ENCODE measurements at regions not wholly inside any gene's neighbourhood (a gene's known extent, or its start where the extent isn't known, plus 50 kb on each side); places are given as distances from the start of the nearest gene placed in this dataset.
"Not testable (repeated sequence)": the region's sequence is repeated elsewhere in the genome, so short reads cannot be mapped to it uniquely, and the experiment has no call there.

DNA sequence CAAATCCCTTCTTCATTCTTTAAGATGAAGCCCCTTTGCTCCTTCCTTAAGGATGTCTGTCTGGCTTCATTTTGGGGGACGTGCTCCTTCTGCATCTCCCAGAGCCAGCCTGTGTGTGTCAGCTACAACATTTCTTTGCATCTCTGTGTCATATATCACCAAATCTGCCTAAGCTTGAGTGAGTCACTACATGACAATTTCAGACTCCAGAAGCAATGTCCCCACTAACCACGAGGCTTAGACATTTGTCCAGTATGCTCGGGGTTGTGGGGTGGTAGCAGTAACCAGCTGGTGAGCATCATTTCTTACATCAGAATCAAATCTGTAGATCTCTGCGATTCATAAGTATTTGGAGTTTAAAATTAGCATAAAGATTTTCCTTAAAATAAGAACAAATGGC lies 54.1 kb upstream of the USP14 start:
- intact Hi-C loops (cut with DNase I, micrococcal nuclease); DNase-seq; H3K36me3 Mint-ChIP-seq (ENCODE audit: low read depth); CTCF ChIA-PET; H3K4me1 Mint-ChIP-seq; H3K4me3 Mint-ChIP-seq; ATAC-seq; H3K27ac Mint-ChIP-seq; POLR2A ChIA-PET: not testable (repeated sequence)
- peaks cover 12% of the 10 kb centered on the region for H3K27me3 Mint-ChIP-seq
- H3K9me3 Mint-ChIP-seq (ENCODE audit: low read depth) = peaks cover 18% of the 10 kb centered on the region

- Mint-ChIP-seq H3K27me3 (peaks cover 12% of the 10 kb centered on the region), H3K9me3 (ENCODE audit: low read depth) (peaks cover 26% of the 10 kb centered on the region)
- ATAC-seq (peak; percentile 73), DNase-seq (peak; percentile 16)
- CTCF ChIA-PET; H3K4me1 Mint-ChIP-seq; H3K4me3 Mint-ChIP-seq; POLR2A ChIA-PET; H3K27ac Mint-ChIP-seq; H3K36me3 Mint-ChIP-seq (ENCODE audit: low read depth); intact Hi-C loops (cut with DNase I, micrococcal nuclease): not testable (repeated sequence)
Measured at GRCh38 chr18:105161-106053, 53.0 kb upstream of the USP14 start.

- H3K36me3 Mint-ChIP-seq (ENCODE audit: low read depth); CTCF ChIA-PET; intact Hi-C loops (cut with DNase I, micrococcal nuclease); H3K4me3 Mint-ChIP-seq; H3K27me3 Mint-ChIP-seq; H3K4me1 Mint-ChIP-seq; ATAC-seq; POLR2A ChIA-PET: not testable (repeated sequence)
- Mint-ChIP-seq H3K27ac (peak overlapping the region; percentile 35), H3K9me3 (ENCODE audit: low read depth) (peaks cover 27% of the 10 kb centered on the region)
- peak; percentile 16 for DNase-seq
Measured at GRCh38 chr18:106054-106851, 52.1 kb upstream of the USP14 start.

- peak overlapping the region; percentile 35 for H3K27ac Mint-ChIP-seq
- peaks cover 12% of the 10 kb centered on the region for H3K4me1 Mint-ChIP-seq
- POLR2A ChIA-PET; ATAC-seq; H3K36me3 Mint-ChIP-seq (ENCODE audit: low read depth); H3K4me3 Mint-ChIP-seq; CTCF ChIA-PET; intact Hi-C loops (cut with DNase I, micrococcal nuclease); H3K27me3 Mint-ChIP-seq: not testable (repeated sequence)
- H3K9me3 Mint-ChIP-seq (ENCODE audit: low read depth) = peaks cover 27% of the 10 kb centered on the region
- DNase-seq = peak; percentile 21
Measured at GRCh38 chr18:106868-107384, 51.4 kb upstream of the USP14 start.

DNA sequence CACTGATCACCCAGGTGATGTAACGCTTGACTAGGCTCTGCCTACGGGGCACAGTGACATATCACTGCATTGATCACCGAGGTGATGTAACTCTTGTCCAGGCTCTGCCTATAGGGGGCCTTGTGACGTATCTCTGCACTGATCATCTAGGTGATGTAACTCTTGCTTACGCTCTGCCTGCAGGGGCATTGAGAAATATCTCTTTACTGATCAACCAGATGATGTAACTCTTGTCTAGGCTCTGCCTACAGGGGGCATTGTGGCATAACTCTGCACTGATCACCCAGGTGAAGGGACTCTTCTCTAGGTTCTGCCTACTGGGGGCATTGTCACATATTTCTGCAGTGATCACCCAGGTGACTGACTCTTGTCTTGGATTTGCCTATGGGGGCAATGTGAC lies 50.9 kb upstream of the USP14 start:
- POLR2A ChIA-PET; H3K36me3 Mint-ChIP-seq (ENCODE audit: low read depth); CTCF ChIA-PET; H3K27ac Mint-ChIP-seq; intact Hi-C loops (cut with DNase I, micrococcal nuclease); H3K4me3 Mint-ChIP-seq; H3K27me3 Mint-ChIP-seq; ATAC-seq: not testable (repeated sequence)
- Mint-ChIP-seq H3K9me3 (ENCODE audit: low read depth) (peaks cover 27% of the 10 kb centered on the region), H3K4me1 (peaks cover 12% of the 10 kb centered on the region)
- peak; percentile 47 for DNase-seq

DNA sequence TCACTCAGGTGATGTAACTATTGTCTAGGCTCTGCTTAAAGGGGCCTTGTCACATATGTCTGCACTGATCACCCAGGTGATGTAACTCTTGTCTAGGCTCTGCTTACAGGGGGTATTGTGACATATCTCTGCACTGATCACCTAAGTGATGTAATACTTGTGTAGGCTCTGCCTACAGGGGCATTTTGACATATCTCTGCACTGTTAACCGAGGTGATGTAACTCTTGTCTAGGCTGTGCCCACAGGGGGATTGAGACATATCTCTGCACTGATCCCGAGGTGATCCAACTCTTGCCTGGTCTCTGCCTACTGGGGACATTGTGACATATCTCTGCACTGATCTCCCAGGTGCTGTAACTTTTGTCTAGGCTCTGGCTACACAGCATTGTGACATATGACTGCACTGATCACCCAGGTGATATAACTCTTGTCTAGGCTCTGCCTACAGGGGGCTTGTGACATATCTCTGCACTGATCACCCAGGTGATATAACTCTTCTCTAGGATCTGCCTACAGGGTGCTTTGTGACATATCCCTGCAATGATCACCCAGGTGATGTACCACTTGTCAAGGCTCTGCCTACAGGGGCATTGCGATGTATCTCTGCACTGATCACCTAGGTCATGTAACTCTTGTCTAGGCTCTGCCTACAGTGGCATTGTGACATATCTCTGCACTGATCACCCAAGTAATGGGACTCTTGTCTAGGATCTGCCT lies 50.3 kb upstream of the USP14 start:
- H3K4me3 Mint-ChIP-seq; DNase-seq; H3K27me3 Mint-ChIP-seq; H3K27ac Mint-ChIP-seq; CTCF ChIA-PET; intact Hi-C loops (cut with DNase I, micrococcal nuclease); H3K36me3 Mint-ChIP-seq (ENCODE audit: low read depth); POLR2A ChIA-PET: not testable (repeated sequence)
- ATAC-seq = peak; percentile 10
- Mint-ChIP-seq H3K4me1 (peaks cover 12% of the 10 kb centered on the region), H3K9me3 (ENCODE audit: low read depth) (peaks cover 27% of the 10 kb centered on the region)

Data from activated CD4-positive, alpha-beta T cell treated with anti-CD3 and anti-CD28 coated beads for 36 hours (primary cell).